Subcutaneous abdominal adipose tissue (tissue), 5 donors: ENCODE measurements at regions not wholly inside any gene's neighbourhood (a gene's known extent, or its start where the extent isn't known, plus 50 kb on each side); places are given as distances from the start of the nearest gene placed in this dataset.

Source experiments
- H3K27ac ChIP-seq: one replicate; pipeline ENCODE4 v1.7.0; 2013; ENCODE audit warnings: low read depth, mild to moderate bottlenecking, inconsistent platforms, low read length, moderate library complexity
- H3K27me3 ChIP-seq, 5 donors: one replicate each; pipeline ENCODE4 v1.7.0; 2013; ENCODE audit warnings: low read length in 5 of 5, inconsistent platforms in 1 of 5; ENCODE audit not compliant: control insufficient read depth in 5 of 5, insufficient read depth in 4 of 5
- H3K36me3 ChIP-seq, 5 donors: one replicate each; pipeline ENCODE4 v1.7.0; 2013; ENCODE audit warnings: low read length in 5 of 5; ENCODE audit not compliant: control insufficient read depth in 5 of 5, insufficient read depth in 5 of 5
- H3K4me1 ChIP-seq, 5 donors: one replicate each; pipeline ENCODE4 v1.7.0; 2013; ENCODE audit warnings: low read length in 5 of 5, mild to moderate bottlenecking in 3 of 5, moderate library complexity in 1 of 5; ENCODE audit not compliant: control insufficient read depth in 5 of 5, insufficient read depth in 5 of 5
- H3K4me3 ChIP-seq, 5 donors: one replicate each; pipeline ENCODE4 v1.7.0; 2013; ENCODE audit warnings: low read length in 5 of 5, low read depth in 1 of 5
- H3K9ac ChIP-seq, 5 donors: one replicate each; pipeline ENCODE4 v1.7.0; 2013; ENCODE audit warnings: low read length in 5 of 5, mild to moderate bottlenecking in 4 of 5, moderate library complexity in 3 of 5
- H3K9me3 ChIP-seq, 5 donors: one replicate each; pipeline ENCODE4 v1.7.0; 2013; ENCODE audit warnings: low read length in 5 of 5; ENCODE audit not compliant: control insufficient read depth in 5 of 5
- donor health status: healthy.
- donor health status: healthy.
- donor health status: healthy.
- donor health status: healthy.
- donor health status: healthy.

- Histone ChIP-seq H3K36me3 (peaks cover 0 to 1% (median 0%) of the 10 kb centered on the region in 5 donors), H3K27me3 (no peaks in the 10 kb centered on the region), H3K9ac (no peak overlapping the region), H3K4me3 (no peak overlapping the region), H3K27ac (no peak overlapping the region), H3K4me1 (peaks cover 0 to 9% (median 0%) of the 10 kb centered on the region in 5 donors), H3K9me3 (no peaks in the 10 kb centered on the region)
Measured at GRCh38 chr14:22458737-22459136, 130.3 kb downstream of the DAD1 start.

- peaks cover 0 to 9% (median 0%) of the 10 kb centered on the region in 5 donors for H3K4me1 ChIP-seq
- H3K9me3 ChIP-seq, result no peaks in the 10 kb centered on the region
- no peaks in the 10 kb centered on the region for H3K36me3 ChIP-seq
- H3K4me3 ChIP-seq, result no peak overlapping the region
- H3K27ac ChIP-seq, result no peak overlapping the region
- H3K27me3 ChIP-seq, result no peaks in the 10 kb centered on the region
- H3K9ac ChIP-seq, result no peak overlapping the region
Measured at GRCh38 chr14:22456998-22457594, 131.9 kb downstream of the DAD1 start.

GRCh38 chr14:22456421-22456820, 132.6 kb downstream of the DAD1 start:
- H3K36me3 ChIP-seq, result no peaks in the 10 kb centered on the region
- H3K27me3 ChIP-seq, result no peaks in the 10 kb centered on the region
- H3K4me1 ChIP-seq, result peaks cover 0 to 9% (median 0%) of the 10 kb centered on the region in 5 donors
- no peak overlapping the region for H3K27ac ChIP-seq
- no peaks in the 10 kb centered on the region for H3K9me3 ChIP-seq
- no peak overlapping the region for H3K4me3 ChIP-seq
- H3K9ac ChIP-seq, result no peak overlapping the region

- H3K9me3 ChIP-seq, result no peaks in the 10 kb centered on the region
- H3K9ac ChIP-seq, result no peak overlapping the region
- no peaks in the 10 kb centered on the region for H3K36me3 ChIP-seq
- no peak overlapping the region for H3K4me3 ChIP-seq
- H3K27ac ChIP-seq, result no peak overlapping the region
- H3K4me1 ChIP-seq, result peaks cover 6 to 31% (median 23%) of the 10 kb centered on the region in 5 donors
- no peaks in the 10 kb centered on the region for H3K27me3 ChIP-seq
Measured at GRCh38 chr14:22452330-22452729, 136.7 kb downstream of the DAD1 start.

- Histone ChIP-seq H3K9me3 (no peaks in the 10 kb centered on the region), H3K27me3 (no peaks in the 10 kb centered on the region)
Measured at GRCh38 chr14:22450266-22450665, 138.8 kb downstream of the DAD1 start.

GRCh38 chr14:22449600-22449905, 139.5 kb downstream of the DAD1 start:
- Histone ChIP-seq H3K36me3 (no peaks in the 10 kb centered on the region), H3K9ac (no peak overlapping the region), H3K9me3 (no peaks in the 10 kb centered on the region), H3K4me3 (peak overlapping the region in 1 of 5 donors; percentile 34), H3K27me3 (no peaks in the 10 kb centered on the region), H3K27ac (peak overlapping the region; percentile 92), H3K4me1 (peaks cover 6 to 39% (median 23%) of the 10 kb centered on the region in 5 donors)

More at GRCh38 chr14:22450266-22450665, 138.8 kb downstream of the DAD1 start:
- Histone ChIP-seq H3K9ac (no peak overlapping the region), H3K36me3 (no peaks in the 10 kb centered on the region), H3K4me3 (peak overlapping the region in 2 of 5 donors; percentile 5 to 34), H3K4me1 (peaks cover 6 to 39% (median 23%) of the 10 kb centered on the region in 5 donors), H3K27ac (peak overlapping the region; percentile 92)

GRCh38 chr14:22448905-22449599, 140.0 kb downstream of the DAD1 start:
- Histone ChIP-seq H3K36me3 (no peaks in the 10 kb centered on the region), H3K9ac (peak overlapping the region in 2 of 5 donors; percentile 39 to 40), H3K27ac (peak overlapping the region; percentile 92), H3K4me1 (peaks cover 6 to 39% (median 23%) of the 10 kb centered on the region in 5 donors), H3K27me3 (no peaks in the 10 kb centered on the region), H3K4me3 (peak overlapping the region in 1 of 5 donors; percentile 34), H3K9me3 (no peaks in the 10 kb centered on the region)

- H3K36me3 ChIP-seq, result no peaks in the 10 kb centered on the region
- peak overlapping the region; percentile 92 for H3K27ac ChIP-seq
- H3K9me3 ChIP-seq, result no peaks in the 10 kb centered on the region
- no peak overlapping the region for H3K4me3 ChIP-seq
- H3K4me1 ChIP-seq, result peaks cover 6 to 39% (median 23%) of the 10 kb centered on the region in 5 donors
- peak overlapping the region in 1 of 5 donors; percentile 40 for H3K9ac ChIP-seq
- no peaks in the 10 kb centered on the region for H3K27me3 ChIP-seq
Measured at GRCh38 chr14:22448035-22448904, 140.8 kb downstream of the DAD1 start.

- H3K27ac ChIP-seq, result no peak overlapping the region
- no peaks in the 10 kb centered on the region for H3K9me3 ChIP-seq
- no peak overlapping the region for H3K9ac ChIP-seq
- H3K4me3 ChIP-seq, result no peak overlapping the region
- H3K4me1 ChIP-seq, result no peaks in the 10 kb centered on the region
- no peaks in the 10 kb centered on the region for H3K27me3 ChIP-seq
- H3K36me3 ChIP-seq, result no peaks in the 10 kb centered on the region
Measured at GRCh38 chr14:22438742-22439141, 150.3 kb downstream of the DAD1 start.
